ENCODE measurements at regions not wholly inside any gene's neighbourhood (a gene's known extent, or its start where the extent isn't known, plus 50 kb on each side); places are given as distances from the start of the nearest gene placed in this dataset.

- TF ChIP-seq POLR2AphosphoS5 (IDR thresholded peaks at IDR 0.05; ENCODE audit: low read depth), result no peak
- TF ChIP-seq CTCF (IDR thresholded peaks at IDR 0.05; ENCODE audit: insufficient read depth, low read length), result no peak
- TF ChIP-seq GABPA (IDR thresholded peaks at IDR 0.05; ENCODE audit: low read depth), result no peak
- TF ChIP-seq REST (IDR thresholded peaks at IDR 0.05; ENCODE audit: insufficient replicate concordance, low read depth), result no peak
- TF ChIP-seq SPI1 (IDR thresholded peaks at IDR 0.05; ENCODE audit: borderline replicate concordance, low read depth), result no peak
Observed at GRCh38 chr4:121584836-121585235, 111.9 kb downstream of the ANXA5 start.

Measured in HL-60 (cell line).